A549 (cell line): ENCODE measurements at regions not wholly inside any gene's neighbourhood (a gene's known extent, or its start where the extent isn't known, plus 50 kb on each side); places are given as distances from the start of the nearest gene placed in this dataset.

Source experiments
- ATAC-seq, 2 experiments: fragments of 200-7000 bp in 1 of 2; fragments of >200 bp in 1 of 2; cut with Nextera tagmentation in 1 of 2; cut with Tn5 transposase in 1 of 2; 3 replicates each; pipeline versions ENCODE4 v1.8.0 to v1.9.1; 2018 to 2020; ENCODE audit warnings: mild to moderate bottlenecking in 1 of 2, moderate library complexity in 1 of 2
- CTCF ChIA-PET: fragments of 300-600 bp; sonication (Branson Sonifier 250); formaldehyde crosslinking; extraction: SDS; loops from one replicate; lab custom pipeline; 2021; ENCODE audit warnings: antibody characterized with exemption, inconsistent platforms; lab: Yijun Ruan, JAX
- POLR2A ChIA-PET: fragments of 350-600 bp; formaldehyde crosslinking; extraction: SDS; loops from one replicate; lab custom pipeline; 2021; ENCODE audit warnings: antibody characterized with exemption, inconsistent platforms; lab: Yijun Ruan, JAX
- DNase-seq, 2 experiments: peaks; one replicate each; pipeline versions ENCODE4 v3.0.0 to v3.0.0-alpha.2; 2011 to 2016; ENCODE audit warnings: low read depth in 1 of 2, low spot score in 1 of 2
- FAIRE-seq: peaks from 2 replicates; lab custom pipeline; 2011; peaks lifted over from hg19 to GRCh38; lab: Jason Lieb, UNC
- H3K27ac ChIP-seq, 2 experiments: fragments of >200 bp; sonication (Bioruptor Twin); formaldehyde crosslinking; 3 replicates each; pipeline ENCODE4 v1.5.1; 2016 to 2017
- H3K4me1 ChIP-seq: fragments of >200 bp; sonication (Bioruptor Twin); formaldehyde crosslinking; 3 replicates; pipeline ENCODE4 v1.6.1; 2016
- H3K4me2 ChIP-seq: fragments of >200 bp; sonication (Bioruptor Twin); formaldehyde crosslinking; 3 replicates; pipeline ENCODE4 v1.6.1; 2016
- H3K4me3 ChIP-seq: fragments of >200 bp; sonication (Bioruptor Twin); formaldehyde crosslinking; 3 replicates; pipeline ENCODE4 v1.5.1; 2016
- H3K9me3 ChIP-seq: fragments of >200 bp; sonication (Bioruptor Twin); formaldehyde crosslinking; 3 replicates; pipeline ENCODE4 v1.6.1; 2016
- BCL3 ChIP-seq: fragments of >200 bp; sonication (Bioruptor Twin); formaldehyde crosslinking; IDR thresholded peaks from 3 replicates; pipeline ENCODE4 v1.6.1; 2016
- CBX2 ChIP-seq: fragments of 200-600 bp; sonication (generic); IDR thresholded peaks from 2 replicates; pipeline ENCODE4 v1.6.1; 2016; ENCODE audit warnings: low read depth, mild to moderate bottlenecking, borderline replicate concordance
- CBX8 ChIP-seq: fragments of 200-600 bp; sonication (generic); IDR thresholded peaks from 2 replicates; pipeline ENCODE4 v1.6.1; 2016
- CHD2 ChIP-seq: fragments of 150-350 bp; IDR thresholded peaks from 2 replicates; pipeline ENCODE4 v1.6.1; 2014; ENCODE audit warnings: low read length; ENCODE audit not compliant: partially characterized antibody
- CHD4 ChIP-seq: fragments of 200-600 bp; sonication (generic); IDR thresholded peaks from 2 replicates; pipeline ENCODE4 v1.6.1; 2016; ENCODE audit warnings: antibody characterized with exemption, mild to moderate bottlenecking, borderline replicate concordance
- EHMT2 ChIP-seq: fragments of 200-600 bp; sonication (generic); IDR thresholded peaks from 2 replicates; pipeline ENCODE4 v1.6.1; 2016; ENCODE audit warnings: antibody characterized with exemption, low read depth, mild to moderate bottlenecking, moderate library complexity
- FOXS1 ChIP-seq: fragments of 250-450 bp; sonication (Bioruptor Pico); IDR thresholded peaks from 2 replicates; pipeline ENCODE4 v1.5.0; 2020; ENCODE audit warnings: mild to moderate bottlenecking, moderate library complexity
- HES2 ChIP-seq: fragments of >200 bp; sonication (Bioruptor Twin); formaldehyde crosslinking; IDR thresholded peaks from 2 replicates; pipeline ENCODE4 v1.6.1; 2016
- HEYL ChIP-seq: fragments of 250-450 bp; sonication (Bioruptor Pico); IDR thresholded peaks from 2 replicates; pipeline ENCODE4 v1.8.0; 2021; ENCODE audit warnings: mild to moderate bottlenecking, moderate library complexity
- HMGXB4 ChIP-seq: fragments of 250-450 bp; sonication (Bioruptor Pico); IDR thresholded peaks from 2 replicates; pipeline ENCODE4 v1.5.0; 2021; ENCODE audit warnings: mild to moderate bottlenecking, moderate library complexity, borderline replicate concordance
- HOXB5 ChIP-seq: fragments of 250-450 bp; sonication (Bioruptor Pico); IDR thresholded peaks from 2 replicates; pipeline ENCODE4 v1.5.0; 2020; ENCODE audit warnings: mild to moderate bottlenecking, moderate library complexity
- JUN ChIP-seq, 2 experiments: fragments of >200 bp; sonication (Bioruptor Twin); formaldehyde crosslinking; IDR thresholded peaks; 2 replicates in 1 of 2; 3 replicates in 1 of 2; pipeline ENCODE4 v1.6.1; 2016 to 2017
- KDM1A ChIP-seq: fragments of 200-600 bp; sonication (generic); IDR thresholded peaks from 2 replicates; pipeline ENCODE4 v1.6.1; 2016; ENCODE audit warnings: low read depth, mild to moderate bottlenecking
- KDM5A ChIP-seq: fragments of 200-600 bp; sonication (generic); IDR thresholded peaks from 2 replicates; pipeline ENCODE4 v1.6.1; 2016; ENCODE audit warnings: antibody characterized with exemption, mild to moderate bottlenecking
- MAFK ChIP-seq: fragments of 450-650 bp; IDR thresholded peaks from 2 replicates; pipeline ENCODE4 v1.6.1; 2014; ENCODE audit not compliant: partially characterized antibody
- MAX ChIP-seq: IDR thresholded peaks from 2 replicates; pipeline ENCODE4 v1.6.1; 2012
- MAZ ChIP-seq: fragments of 150-350 bp; IDR thresholded peaks from 2 replicates; pipeline ENCODE4 v1.6.1; 2014; ENCODE audit warnings: antibody characterized with exemption, low read depth, low read length, borderline replicate concordance
- NFE2L2 ChIP-seq: fragments of 150-350 bp; conservative IDR thresholded peaks from 2 replicates; pipeline ENCODE4 v1.6.1; 2014; ENCODE audit warnings: low read length
- PHF8 ChIP-seq: fragments of 200-600 bp; sonication (generic); IDR thresholded peaks from 2 replicates; pipeline ENCODE4 v1.6.1; 2016; ENCODE audit warnings: low read depth, mild to moderate bottlenecking, antibody characterized with exemption, moderate library complexity, borderline replicate concordance
- RAD21 ChIP-seq, 2 experiments: fragments of >200 bp in 1 of 2; sonication (Bioruptor Twin) in 1 of 2; formaldehyde crosslinking in 1 of 2; IDR thresholded peaks in 1 of 2; conservative IDR thresholded peaks in 1 of 2; 2 replicates in 1 of 2; 3 replicates in 1 of 2; pipeline ENCODE4 v1.6.1; 2012 to 2018; ENCODE audit warnings: inconsistent platforms in 1 of 2
- RFX5 ChIP-seq: fragments of 450-650 bp; IDR thresholded peaks from 2 replicates; pipeline ENCODE4 v1.7.1; 2014; ENCODE audit warnings: antibody characterized with exemption, mild to moderate bottlenecking, moderate library complexity
- RNF2 ChIP-seq: fragments of 200-600 bp; sonication (generic); IDR thresholded peaks from 2 replicates; pipeline ENCODE4 v1.6.1; 2016; ENCODE audit warnings: low read depth, mild to moderate bottlenecking, antibody characterized with exemption, moderate library complexity, borderline replicate concordance
- TP53 ChIP-seq: fragments of 250-450 bp; sonication (Bioruptor Pico); IDR thresholded peaks from 2 replicates; pipeline ENCODE4 v1.5.0; 2021; ENCODE audit warnings: mild to moderate bottlenecking, moderate library complexity
- ZC3H11A ChIP-seq: fragments of 450-650 bp; IDR thresholded peaks from 2 replicates; pipeline ENCODE4 v1.6.1; 2014; ENCODE audit warnings: antibody characterized with exemption, mild to moderate bottlenecking
- ZNF302 ChIP-seq: fragments of 250-450 bp; sonication (Bioruptor Pico); IDR thresholded peaks from 2 replicates; pipeline ENCODE4 v1.9.0; 2021; ENCODE audit warnings: inconsistent platforms, mild to moderate bottlenecking, moderate library complexity
- ZSCAN20 ChIP-seq: fragments of 250-450 bp; sonication (Bioruptor Pico); IDR thresholded peaks from 2 replicates; pipeline ENCODE4 v1.8.0; 2022; ENCODE audit warnings: mild to moderate bottlenecking, moderate library complexity
- WGBS: methylation state at CpG from one replicate; pipeline ENCODE4 v1.1.6; 2017; ENCODE audit errors: missing lambda C conversion rate; 5-methylcytosine and 5-hydroxymethylcytosine counted together

DNA sequence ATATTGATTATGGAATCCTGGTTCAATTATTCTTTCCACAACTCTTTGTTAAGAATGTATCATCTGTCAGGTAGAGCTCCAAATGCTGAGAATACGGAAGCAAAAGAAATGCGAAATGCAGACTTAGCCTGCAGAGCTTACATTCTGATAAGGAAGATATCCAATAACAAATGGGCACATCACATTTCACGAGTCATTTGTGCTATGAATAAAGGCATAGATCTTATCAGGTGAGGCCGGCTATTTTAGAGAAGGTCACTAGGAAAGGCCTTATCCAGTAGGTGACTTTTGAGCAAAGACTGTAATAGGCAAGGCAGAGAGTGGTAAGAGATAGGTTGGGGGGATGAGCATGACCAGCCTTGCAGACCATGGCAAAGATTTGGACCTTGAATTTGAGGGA is 174.3 kb upstream of the SERPINE2 start:
- FAIRE-seq (no peak), ATAC-seq (no peak), DNase-seq (no peak)
- H3K4me1 ChIP-seq = peaks cover 4% of the 10 kb centered on the region; the same call in 1 of the 3 replicates
- H3K9me3 ChIP-seq = peaks cover 10% of the 10 kb centered on the region; the same call in 1 of the 3 replicates
- CTCF ChIA-PET = interaction anchor here (0.7 to 1.6 kb wide), 5 partner anchors 9 to 438 kb away, joined by 3 to 6 read pairs (median 3); no protein-coding TSS in a partner anchor
- 64% methylated on average over 4 of the region's 4 CpGs for WGBS
- no peak overlapping the region for H3K4me3 ChIP-seq
- POLR2A ChIA-PET = no interaction called here
- no peak overlapping the region for H3K27ac ChIP-seq
- no peak for TF ChIP-seq MAZ
- no peak for TF ChIP-seq HEYL (CRISPR knock-in tag)
- TF ChIP-seq ZNF302 (CRISPR knock-in tag) = no peak
- no peak for TF ChIP-seq NFE2L2
- no peak for TF ChIP-seq RFX5
- TF ChIP-seq TP53 (CRISPR knock-in tag) = no peak
- no peak for TF ChIP-seq HOXB5 (CRISPR knock-in tag)
- TF ChIP-seq JUN (IDR thresholded peaks at IDR 0.05) = no peak
- TF ChIP-seq CHD4 = no peak
- TF ChIP-seq CHD2 = no peak
- no peak for TF ChIP-seq RNF2
- no peak for TF ChIP-seq MAFK
- no peak for TF ChIP-seq KDM1A
- TF ChIP-seq FOXS1 (CRISPR knock-in tag) = no peak
- TF ChIP-seq CBX2 = no peak
- TF ChIP-seq, all 56 proteins: peak for 0
- no peak overlapping the region for H3K4me2 ChIP-seq

GRCh38 chr2:224211791-224212190 is 172.7 kb upstream of the SERPINE2 start:
- no peak overlapping the region for H3K4me3 ChIP-seq
- no peak for DNase-seq
- no peak overlapping the region for H3K27ac ChIP-seq
- WGBS = 78% methylated on average over 4 of the region's 4 CpGs
- TF ChIP-seq FOXS1 (CRISPR knock-in tag) (no peak), MAZ (no peak), HES2 (no peak), BCL3 (no peak)
- no peaks in the 10 kb centered on the region for H3K9me3 ChIP-seq
- no peak for FAIRE-seq
- POLR2A ChIA-PET = no interaction called here
- ATAC-seq = no peak
- CTCF ChIA-PET = interaction anchor here (0.7 to 1.3 kb wide), 4 partner anchors 8 to 206 kb away, joined by 3 to 4 read pairs (median 4); no protein-coding TSS in a partner anchor
- no peak overlapping the region for H3K4me2 ChIP-seq
- peaks cover 4% of the 10 kb centered on the region; the same call in 1 of the 3 replicates for H3K4me1 ChIP-seq

- Histone ChIP-seq H3K4me1 (peaks cover 4% of the 10 kb centered on the region; the same call in 1 of the 3 replicates), H3K27ac (no peak overlapping the region), H3K4me3 (no peak overlapping the region), H3K4me2 (no peak overlapping the region), H3K9me3 (no peaks in the 10 kb centered on the region)
- ATAC-seq (no peak), DNase-seq (no peak), FAIRE-seq (no peak)
- ChIA-PET POLR2A (no interaction called here), CTCF (interaction anchor here (0.7 to 1.1 kb wide), 2 partner anchors 49 to 158 kb away, joined by 3 read pairs; no protein-coding TSS in a partner anchor)
- no peak for TF ChIP-seq HMGXB4
- no peak for TF ChIP-seq EHMT2
- no peak for TF ChIP-seq MAX
- no peak for TF ChIP-seq JUN (IDR thresholded peaks at IDR 0.05)
- TF ChIP-seq KDM5A = no peak
- no peak for TF ChIP-seq ZSCAN20 (CRISPR knock-in tag)
- no peak for TF ChIP-seq TP53 (CRISPR knock-in tag)
- no peak for TF ChIP-seq PHF8
- TF ChIP-seq ZC3H11A = no peak
- TF ChIP-seq NFE2L2 = no peak
- no peak for TF ChIP-seq RAD21 (conservative IDR thresholded peaks at IDR 0.05 in 1 of 2, IDR thresholded peaks at IDR 0.05 in 1 of 2)
- TF ChIP-seq CBX8 = no peak
- TF ChIP-seq, all 56 proteins: peak for 0
Measured at GRCh38 chr2:224211181-224211480, 172.0 kb upstream of the SERPINE2 start.
